Transverse colon (tissue), 4 donors: ENCODE measurements at regions not wholly inside any gene's neighbourhood (a gene's known extent, or its start where the extent isn't known, plus 50 kb on each side); places are given as distances from the start of the nearest gene placed in this dataset.

ENCODE experiments used
- DNase-seq: peaks from one replicate; pipeline ENCODE4 v3.0.0-alpha.2; 2019
- H3K27ac ChIP-seq, 4 donors: fragments of 200-600 bp; sonication (generic); 2 replicates each; pipeline ENCODE4 v1.5.1; 2016 to 2018; ENCODE audit warnings: inconsistent platforms in 4 of 4
- H3K27me3 ChIP-seq: fragments of 200-600 bp; sonication (generic); 2 replicates; pipeline ENCODE4 v1.5.1; 2017; ENCODE audit warnings: inconsistent platforms
- H3K36me3 ChIP-seq, 4 donors: fragments of 200-600 bp; sonication (generic); 2 replicates each; pipeline ENCODE4 v1.5.1; 2017 to 2019; ENCODE audit warnings: inconsistent platforms in 4 of 4
- H3K4me1 ChIP-seq, 4 donors: fragments of 200-600 bp; sonication (generic); 2 replicates each; pipeline ENCODE4 v1.5.1; 2017 to 2020; ENCODE audit warnings: inconsistent platforms in 4 of 4
- H3K4me3 ChIP-seq, 4 donors: fragments of 200-600 bp; sonication (generic); 1 replicate in 1 of 4; 2 replicates in 3 of 4; pipeline versions ENCODE4 v1.5.1 to v1.6.1; 2017 to 2019; ENCODE audit warnings: inconsistent platforms in 4 of 4
- H3K9me3 ChIP-seq, 2 donors: fragments of 200-600 bp; sonication (generic); 2 replicates each; pipeline ENCODE4 v1.5.1; 2017 to 2019; ENCODE audit warnings: inconsistent platforms in 2 of 2
- CTCF ChIP-seq, 5 experiments: fragments of 200-600 bp in 3 of 5; fragments of 450-650 bp in 2 of 5; sonication (generic) in 3 of 5; IDR thresholded peaks; 1 replicate in 2 of 5; 2 replicates in 3 of 5; pipeline ENCODE4 v1.5.1; 2016 to 2017; ENCODE audit warnings: antibody characterized with exemption in 5 of 5, inconsistent platforms in 3 of 5, mild to moderate bottlenecking in 2 of 5, moderate library complexity in 1 of 5
- EP300 ChIP-seq: sonication (generic); formaldehyde crosslinking; IDR thresholded peaks from one replicate; pipeline ENCODE4 v1.6.1; 2017; ENCODE audit warnings: antibody characterized with exemption, low read depth
- POLR2A ChIP-seq: fragments of 450-650 bp; IDR thresholded peaks from one replicate; pipeline ENCODE4 v1.6.1; 2016; ENCODE audit warnings: antibody characterized with exemption, mild to moderate bottlenecking, moderate library complexity
- POLR2AphosphoS5 ChIP-seq, 3 donors: sonication (generic); formaldehyde crosslinking; IDR thresholded peaks; one replicate each; pipeline ENCODE4 v1.6.1; 2016; ENCODE audit warnings: antibody characterized with exemption in 3 of 3
- WGBS, 2 donors: methylation state at CpG; one replicate each; pipeline ENCODE4 v1.1.5; 2018; ENCODE audit warnings: low coverage in 1 of 2; 5-methylcytosine and 5-hydroxymethylcytosine counted together
- in situ Hi-C, 4 donors: fragments of 200-750 bp; cut with MboI; loops; one replicate each; pipeline versions ENCODE4 v1.15.0 to v1.15.1; 2017; ENCODE audit warnings: low sequenced_read_pairs in 3 of 4, low pct_ligation_motif_present in 1 of 4, low pct_unique_long_range_greater_than_20kb in 1 of 4
- intact Hi-C: fragments of 100-400 bp; cut with DNase I; formaldehyde crosslinking; loops from one replicate; pipeline ENCODE4 v1.15.1; 2023; ENCODE audit warnings: low total_unique reads

GRCh38 chr1:59243550-59243949 lies 53.3 kb upstream of the FGGY start:
- Histone ChIP-seq H3K27me3 (no peaks in the 10 kb centered on the region), H3K4me1 (peaks cover 0 to 18% (median 3%) of the 10 kb centered on the region in 4 donors), H3K4me3 (no peak overlapping the region), H3K9me3 (peaks cover 2 to 5% of the 10 kb centered on the region in 2 donors), H3K36me3 (no peaks in the 10 kb centered on the region), H3K27ac (no peak overlapping the region)
- intact Hi-C loops, result no loop called here
- TF ChIP-seq POLR2A, result no peak
- DNase-seq, result no peak
- in situ Hi-C loops, result no loop called here

- in situ Hi-C loops, result no loop called here
- Histone ChIP-seq H3K9me3 (peaks cover 2 to 5% of the 10 kb centered on the region in 2 donors), H3K4me1 (peaks cover 0 to 18% (median 3%) of the 10 kb centered on the region in 4 donors), H3K4me3 (no peak overlapping the region), H3K27ac (no peak overlapping the region), H3K27me3 (no peaks in the 10 kb centered on the region), H3K36me3 (no peaks in the 10 kb centered on the region)
- no peak for DNase-seq
- intact Hi-C loops, result no loop called here
- TF ChIP-seq POLR2A, result no peak
- no peak for TF ChIP-seq EP300
- TF ChIP-seq POLR2AphosphoS5 (IDR thresholded peaks at IDR 0.05), result no peak
- no peak for TF ChIP-seq CTCF (IDR thresholded peaks at IDR 0.05)
- WGBS, 2 donors, result 86 to 100% methylated on average over 1 of the region's 1 CpG
Observed at GRCh38 chr1:59243978-59244377, 52.9 kb upstream of the FGGY start.

- H3K4me1 ChIP-seq, result peaks cover 0 to 13% (median 3%) of the 10 kb centered on the region in 4 donors
- H3K27me3 ChIP-seq, result no peaks in the 10 kb centered on the region
- DNase-seq, result no peak
- H3K4me3 ChIP-seq, result no peak overlapping the region
- TF ChIP-seq CTCF (IDR thresholded peaks at IDR 0.05) (no peak), EP300 (no peak), POLR2AphosphoS5 (IDR thresholded peaks at IDR 0.05) (no peak), POLR2A (no peak)
- intact Hi-C loops (no loop called here), in situ Hi-C loops (no loop called here)
- no peaks in the 10 kb centered on the region for H3K36me3 ChIP-seq
- WGBS, 2 donors, result 89 to 93% methylated on average over 1 of the region's 1 CpG
- peaks cover 2 to 5% of the 10 kb centered on the region in 2 donors for H3K9me3 ChIP-seq
- no peak overlapping the region for H3K27ac ChIP-seq
Observed at GRCh38 chr1:59244891-59245290, 52.0 kb upstream of the FGGY start.
